Keratinocyte (primary cell): ENCODE measurements at regions not wholly inside any gene's neighbourhood (a gene's known extent, or its start where the extent isn't known, plus 50 kb on each side); places are given as distances from the start of the nearest gene placed in this dataset.

Experiments used
- DNase-seq: peaks from one replicate; pipeline ENCODE4 v3.0.0-alpha.2; 2011; ENCODE audit warnings: low read depth, missing footprints, low spot score
- FAIRE-seq: peaks from 2 replicates; lab custom pipeline; 2011; peaks lifted over from hg19 to GRCh38; lab: Jason Lieb, UNC
- H2AFZ ChIP-seq: 2 replicates; pipeline ENCODE4 v1.6.0; 2012; ENCODE audit warnings: low read length, control low read depth, inconsistent platforms; ENCODE audit not compliant: control insufficient read depth
- H3K27ac ChIP-seq: 2 replicates; pipeline ENCODE4 v1.5.1; 2011; ENCODE audit warnings: low read length; ENCODE audit not compliant: control insufficient read depth, insufficient read depth
- H3K27me3 ChIP-seq: 3 replicates; pipeline ENCODE4 v1.6.0; 2011; ENCODE audit warnings: low read length; ENCODE audit not compliant: control insufficient read depth, insufficient read depth; ENCODE audit errors: extremely low read depth
- H3K36me3 ChIP-seq, 2 experiments: 2 replicates in 1 of 2; 3 replicates in 1 of 2; pipeline ENCODE4 v1.5.1; 2011; ENCODE audit warnings: low read length in 2 of 2, mild to moderate bottlenecking in 1 of 2; ENCODE audit not compliant: control insufficient read depth in 2 of 2, insufficient read depth in 2 of 2; ENCODE audit errors: extremely low read depth in 1 of 2
- H3K4me1 ChIP-seq: 3 replicates; pipeline ENCODE4 v1.5.1; 2011; ENCODE audit warnings: low read length; ENCODE audit not compliant: control insufficient read depth, insufficient read depth; ENCODE audit errors: extremely low read depth
- H3K4me2 ChIP-seq: 3 replicates; pipeline ENCODE4 v1.6.0; 2011; ENCODE audit warnings: low read depth, low read length; ENCODE audit not compliant: control insufficient read depth, insufficient read depth; ENCODE audit errors: extremely low read depth
- H3K4me3 ChIP-seq, 3 experiments: fragments of 200-600 bp in 1 of 3; sonication (generic) in 1 of 3; 2 replicates in 2 of 3; 3 replicates in 1 of 3; pipeline ENCODE4 v1.5.1; 2011 to 2016; ENCODE audit warnings: low read length in 3 of 3, mild to moderate bottlenecking in 3 of 3, control low read depth in 2 of 3, inconsistent platforms in 1 of 3, low read depth in 1 of 3, mixed read lengths in 1 of 3, mixed run types in 1 of 3, moderate library complexity in 1 of 3; ENCODE audit not compliant: control insufficient read depth in 2 of 3, insufficient read depth in 2 of 3; ENCODE audit errors: extremely low read depth in 1 of 3
- H3K79me2 ChIP-seq: 2 replicates; pipeline ENCODE4 v1.6.0; 2012; ENCODE audit warnings: low read length; ENCODE audit not compliant: control insufficient read depth, insufficient read depth
- H3K9ac ChIP-seq: 3 replicates; pipeline ENCODE4 v1.6.0; 2011; ENCODE audit warnings: low read length; ENCODE audit not compliant: control insufficient read depth, insufficient read depth; ENCODE audit errors: extremely low read depth
- H3K9me1 ChIP-seq: 3 replicates; pipeline ENCODE4 v1.6.0; 2011; ENCODE audit warnings: low read length; ENCODE audit not compliant: control insufficient read depth, insufficient read depth; ENCODE audit errors: extremely low read depth
- H3K9me3 ChIP-seq: 2 replicates; pipeline ENCODE4 v1.5.1; 2012; ENCODE audit warnings: low read depth, low read length; ENCODE audit not compliant: control insufficient read depth
- H4K20me1 ChIP-seq: 3 replicates; pipeline ENCODE4 v1.6.0; 2011; ENCODE audit warnings: low read length; ENCODE audit not compliant: control insufficient read depth, insufficient read depth; ENCODE audit errors: extremely low read depth
- CTCF ChIP-seq, 3 experiments: IDR thresholded peaks in 1 of 3; conservative IDR thresholded peaks in 1 of 3; optimal IDR thresholded peaks in 1 of 3; 2 replicates in 2 of 3; 3 replicates in 1 of 3; pipeline versions ENCODE3 to v1.5.1; 2011; ENCODE audit warnings: low read length in 3 of 3, mild to moderate bottlenecking in 3 of 3, moderate library complexity in 2 of 3, control low read depth in 1 of 3, inconsistent platforms in 1 of 3; ENCODE audit not compliant: insufficient read depth in 2 of 3; ENCODE audit errors: extremely low read depth in 1 of 3
- EZH2 ChIP-seq: IDR thresholded peaks from one replicate; pipeline ENCODE4 v1.6.1; 2012; ENCODE audit warnings: inconsistent platforms, mild to moderate bottlenecking, low read length, moderate library complexity
- dilution Hi-C: fragments of 300-500 bp; cut with MboI; formaldehyde crosslinking; loops from one replicate; pipeline ENCODE4 v1.7.0; 2020; ENCODE audit warnings: low sequenced_read_pairs; ENCODE audit not compliant: extremely low pct_ligation_motif_present

- no peaks in the 10 kb centered on the region for H3K9me3 ChIP-seq
- H3K79me2 ChIP-seq, result no peaks in the 10 kb centered on the region
- DNase-seq (no peak), FAIRE-seq (no peak)
- dilution Hi-C loops, result no loop called here
- H4K20me1 ChIP-seq, result no peaks in the 10 kb centered on the region
- H3K9me1 ChIP-seq, result no peaks in the 10 kb centered on the region
- H3K27ac ChIP-seq, result no peak overlapping the region
- no peaks in the 10 kb centered on the region for H3K27me3 ChIP-seq
- H3K4me1 ChIP-seq, result peaks cover 19% of the 10 kb centered on the region
- H3K9ac ChIP-seq, result no peak overlapping the region
- no peaks in the 10 kb centered on the region for H3K36me3 ChIP-seq
- no peak for TF ChIP-seq CTCF (optimal IDR thresholded peaks at IDR 0.05 in 1 of 3, IDR thresholded peaks at IDR 0.05 in 1 of 3, conservative IDR thresholded peaks at IDR 0.05 in 1 of 3; ENCODE audit: extremely low read depth in 1 of 3, insufficient read depth in 2 of 3, low read length in 3 of 3)
- no peak for TF ChIP-seq EZH2
- no peak overlapping the region for H2AFZ ChIP-seq
- no peak overlapping the region for H3K4me2 ChIP-seq
- H3K4me3 ChIP-seq, result no peak overlapping the region
These were observed 116.9 kb upstream of the CREB1 start for GRCh38 chr2:207412787-207413310.

- DNase-seq (no peak), FAIRE-seq (peak; percentile 32)
- Histone ChIP-seq H3K4me3 (no peak overlapping the region), H4K20me1 (no peaks in the 10 kb centered on the region), H3K27ac (no peak overlapping the region), H3K27me3 (no peaks in the 10 kb centered on the region), H3K9me3 (no peaks in the 10 kb centered on the region), H3K9ac (no peak overlapping the region), H3K36me3 (no peaks in the 10 kb centered on the region), H3K79me2 (no peaks in the 10 kb centered on the region), H3K9me1 (no peaks in the 10 kb centered on the region), H2AFZ (no peak overlapping the region), H3K4me2 (no peak overlapping the region), H3K4me1 (peaks cover 13% of the 10 kb centered on the region)
- dilution Hi-C loops, result no loop called here
- TF ChIP-seq EZH2, result no peak
- TF ChIP-seq CTCF (optimal IDR thresholded peaks at IDR 0.05 in 1 of 3, IDR thresholded peaks at IDR 0.05 in 1 of 3, conservative IDR thresholded peaks at IDR 0.05 in 1 of 3; ENCODE audit: extremely low read depth in 1 of 3, insufficient read depth in 2 of 3, low read length in 3 of 3), result no peak
These were observed 116.3 kb upstream of the CREB1 start for GRCh38 chr2:207413376-207413907.
